GM13977 (cell line): ENCODE measurements at regions not wholly inside any gene's neighbourhood (a gene's known extent, or its start where the extent isn't known, plus 50 kb on each side); places are given as distances from the start of the nearest gene placed in this dataset.

ENCODE experiments used
- DNase-seq: peaks from one replicate; pipeline ENCODE4 v3.0.0; 2012; ENCODE audit warnings: low spot score
- CTCF ChIP-seq: IDR thresholded peaks from 2 replicates; pipeline ENCODE4 v1.5.1; 2012; ENCODE audit warnings: mild to moderate bottlenecking, control low read depth; ENCODE audit not compliant: insufficient read depth; ENCODE audit errors: extremely low read depth, missing control alignments
- in situ Hi-C: fragments of 300-500 bp; cut with MboI; formaldehyde crosslinking; loops from one replicate; pipeline ENCODE4 v1.12.0; 2022; ENCODE audit warnings: low sequenced_read_pairs, low pct_unique_long_range_greater_than_20kb, mixed read lengths, inconsistent platforms; ENCODE audit not compliant: unreplicated experiment

- no peak for TF ChIP-seq CTCF
- in situ Hi-C loops: no loop called here
- DNase-seq: no peak
These were observed 395.5 kb downstream of the EFNB2 start for GRCh38 chr13:106139942-106140341.

GRCh38 chr13:106139377-106139776, 396.1 kb downstream of the EFNB2 start:
- no peak for TF ChIP-seq CTCF
- no peak for DNase-seq
- in situ Hi-C loops: no loop called here

- DNase-seq: no peak
- no peak for TF ChIP-seq CTCF
These were observed 396.8 kb downstream of the EFNB2 start for GRCh38 chr13:106138620-106139019.

GRCh38 chr13:106133025-106133424, 402.4 kb downstream of the EFNB2 start:
- DNase-seq: no peak
- TF ChIP-seq CTCF: no peak
- in situ Hi-C loops: no loop called here

More at GRCh38 chr13:106138620-106139019, 396.8 kb downstream of the EFNB2 start:
- in situ Hi-C loops: no loop called here

GRCh38 chr13:106132216-106132615, 403.2 kb downstream of the EFNB2 start:
- in situ Hi-C loops: no loop called here
- TF ChIP-seq CTCF: no peak
- DNase-seq: no peak

GRCh38 chr13:106129993-106130392, 405.5 kb downstream of the EFNB2 start:
- in situ Hi-C loops: no loop called here
- no peak for DNase-seq
- no peak for TF ChIP-seq CTCF

GRCh38 chr13:106129273-106129672, 406.2 kb downstream of the EFNB2 start:
- in situ Hi-C loops: no loop called here
- no peak for DNase-seq
- TF ChIP-seq CTCF: no peak
